GM19023 (cell line): ENCODE measurements at regions not wholly inside any gene's neighbourhood (a gene's known extent, or its start where the extent isn't known, plus 50 kb on each side); places are given as distances from the start of the nearest gene placed in this dataset.
"Not testable (repeated sequence)": the region's sequence is repeated elsewhere in the genome, so short reads cannot be mapped to it uniquely, and the experiment has no call there.

Experiments used
- ATAC-seq: cut with Tn5 transposase; IDR thresholded peaks from one replicate; pipeline ENCODE4 v1.9.1; 2021; ENCODE audit warnings: mild to moderate bottlenecking, moderate library complexity; ENCODE audit not compliant: unreplicated experiment

DNA sequence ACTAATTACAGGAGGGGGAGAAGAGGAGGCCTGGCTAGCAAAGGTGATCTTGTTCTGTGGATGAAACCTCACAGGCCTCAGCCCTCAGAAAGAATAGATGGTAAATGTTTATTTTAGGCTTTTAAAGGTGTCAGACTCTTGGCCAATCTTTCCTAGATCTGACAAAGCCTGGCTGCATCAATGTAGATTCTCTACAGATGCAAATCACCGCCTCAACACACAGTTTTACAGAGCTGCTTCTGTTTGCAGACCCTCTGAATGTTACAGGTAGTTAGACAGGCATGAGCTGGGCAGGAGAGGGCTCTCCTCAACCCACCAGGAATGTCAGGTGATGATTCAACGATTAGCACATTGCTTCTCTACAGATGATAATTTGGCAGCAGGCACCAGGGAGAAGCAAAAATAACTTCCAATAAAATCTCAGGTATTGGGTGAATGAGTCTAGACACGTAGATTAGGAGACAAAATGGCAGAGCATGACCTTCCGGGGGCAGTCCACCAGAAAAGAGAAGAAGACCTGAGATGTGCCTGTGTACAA, 105.4 kb upstream of the VANGL1 start:
- no peak for ATAC-seq

DNA sequence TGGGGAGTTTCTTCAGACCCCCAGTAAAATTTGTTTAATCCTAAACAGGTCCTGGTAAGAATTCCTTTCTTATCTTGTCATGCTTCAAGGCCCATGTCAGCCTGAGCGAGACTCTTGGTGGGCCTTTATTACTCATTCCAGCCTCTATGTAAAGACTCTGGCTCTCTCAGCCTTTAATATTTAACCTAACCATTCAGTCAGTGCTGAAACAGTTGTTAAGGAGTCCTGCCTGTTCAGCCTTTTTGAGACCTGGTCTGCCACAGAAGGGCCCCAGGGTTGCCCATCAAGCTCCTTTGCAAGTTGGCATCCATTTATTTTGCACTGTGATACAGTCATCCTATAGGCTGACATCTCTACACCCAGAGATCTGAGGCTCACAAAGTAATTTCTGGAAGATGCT, 107.7 kb upstream of the VANGL1 start:
- no peak for ATAC-seq

DNA sequence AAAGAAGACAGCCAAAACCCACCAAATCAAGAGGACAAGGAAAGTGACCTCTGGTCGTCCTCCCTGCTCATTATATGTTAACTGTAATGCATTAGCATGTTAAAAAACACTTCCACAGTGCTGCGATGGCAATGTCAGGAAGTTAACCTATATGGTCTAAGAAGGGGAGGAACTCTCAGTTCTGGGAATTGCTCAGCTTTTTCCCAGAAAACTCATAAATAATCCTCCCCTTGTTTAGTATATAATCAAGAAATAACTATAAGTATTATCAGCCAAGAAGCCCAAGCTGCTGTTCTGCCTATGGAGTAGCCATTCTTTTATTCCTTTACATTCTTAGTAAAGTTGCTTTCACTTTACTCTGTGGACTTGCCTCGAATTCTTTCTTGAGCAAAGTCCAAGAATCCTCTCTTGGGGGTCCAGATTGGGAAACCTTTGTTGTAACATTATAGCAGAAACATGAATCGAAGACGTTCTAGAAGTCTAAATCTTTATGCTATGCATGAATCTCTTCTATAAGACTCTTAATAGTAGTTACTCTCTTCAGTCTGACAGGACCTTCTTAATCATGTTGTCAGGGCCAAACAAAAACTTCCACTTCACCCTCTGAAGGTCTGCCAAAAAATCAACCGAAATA, 110.0 kb upstream of the VANGL1 start:
- no peak for ATAC-seq

DNA sequence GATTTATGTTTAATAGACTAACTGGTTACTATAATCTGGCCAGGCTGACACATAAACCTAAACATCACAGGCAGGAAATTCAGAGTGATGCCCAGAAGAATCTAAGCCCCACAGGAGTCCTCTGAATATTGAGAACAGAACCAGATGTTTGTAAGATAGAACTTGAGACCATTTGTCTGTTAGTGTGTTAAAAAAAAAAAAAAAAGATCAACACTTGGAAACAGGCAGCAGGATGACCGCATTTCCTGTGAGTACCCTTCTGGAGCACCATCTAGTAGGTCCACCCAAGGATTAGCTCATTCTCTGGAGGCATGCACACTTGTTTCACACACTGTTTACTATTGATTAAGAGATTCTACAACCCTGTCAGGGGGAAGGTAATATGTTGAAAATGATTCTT, 111.4 kb upstream of the VANGL1 start:
- ATAC-seq = no peak

DNA sequence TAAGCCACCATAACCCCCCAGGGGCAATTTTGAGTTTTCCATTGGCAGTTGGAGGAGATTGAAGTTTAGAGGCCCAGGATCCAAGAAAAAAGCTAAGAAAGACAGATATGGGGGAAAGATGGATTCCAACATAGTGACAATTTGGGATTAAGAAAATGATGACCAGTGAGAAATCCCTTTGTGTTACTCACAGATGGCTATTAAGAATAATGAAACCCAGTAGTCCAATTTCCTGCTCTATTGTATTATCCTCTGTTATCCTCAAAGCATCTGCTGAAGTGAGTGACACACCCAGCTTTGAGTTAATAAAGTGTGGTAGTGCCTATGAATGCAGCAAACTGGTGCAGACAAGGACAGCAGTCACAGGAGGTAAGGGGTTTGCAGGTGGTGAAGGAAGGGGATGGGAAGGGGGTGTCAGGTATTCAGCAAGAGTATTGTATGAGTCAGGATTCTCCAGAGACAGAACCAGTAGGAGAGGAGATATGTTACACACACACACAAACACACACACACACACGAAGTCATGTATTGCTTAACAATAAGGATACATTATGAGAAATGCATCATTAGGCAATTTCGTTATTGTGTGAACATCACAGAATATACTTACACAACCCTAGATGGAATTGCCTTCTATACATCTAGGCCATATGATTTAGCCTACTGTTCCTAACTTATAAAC, 112.4 kb upstream of the VANGL1 start:
- ATAC-seq = no peak

DNA sequence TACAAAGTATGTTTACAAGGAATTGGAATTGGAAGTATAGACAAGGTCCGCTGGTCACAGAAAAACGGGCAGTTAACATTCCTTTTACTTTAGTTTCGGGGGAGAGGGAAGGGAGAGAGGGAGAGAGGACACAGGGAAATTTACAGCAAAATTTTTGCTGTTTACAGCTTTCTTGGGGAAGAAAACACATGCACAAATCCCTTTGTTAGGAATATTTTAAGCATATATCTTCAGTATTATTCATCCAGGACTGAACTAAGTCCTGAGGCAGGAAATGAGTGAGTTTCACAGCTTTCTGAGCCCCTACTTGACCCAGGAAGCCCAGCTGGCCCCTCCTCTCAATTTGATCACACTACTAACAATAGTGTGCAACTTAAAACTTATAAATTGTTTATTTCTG, 113.4 kb upstream of the VANGL1 start:
- ATAC-seq = not testable (repeated sequence)

DNA sequence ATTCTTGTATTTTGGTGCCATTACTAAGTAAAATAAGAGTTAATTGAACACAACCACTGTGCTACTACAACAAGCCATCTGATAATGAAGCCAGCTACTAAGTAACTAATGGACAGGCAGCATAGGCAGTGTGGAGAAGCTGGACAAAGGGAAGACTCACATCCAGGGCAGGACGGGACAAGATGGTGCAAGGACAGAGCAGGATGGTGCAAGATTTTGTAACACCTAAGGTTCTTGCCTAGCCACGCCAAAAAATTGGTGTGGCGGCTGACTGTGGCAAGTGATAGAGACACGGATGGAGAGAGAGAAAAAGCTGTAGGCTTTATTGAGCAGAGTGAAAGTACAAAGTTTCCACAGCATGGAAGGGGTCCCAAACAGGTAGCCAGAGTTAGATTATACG, 114.0 kb upstream of the VANGL1 start:
- no peak for ATAC-seq

DNA sequence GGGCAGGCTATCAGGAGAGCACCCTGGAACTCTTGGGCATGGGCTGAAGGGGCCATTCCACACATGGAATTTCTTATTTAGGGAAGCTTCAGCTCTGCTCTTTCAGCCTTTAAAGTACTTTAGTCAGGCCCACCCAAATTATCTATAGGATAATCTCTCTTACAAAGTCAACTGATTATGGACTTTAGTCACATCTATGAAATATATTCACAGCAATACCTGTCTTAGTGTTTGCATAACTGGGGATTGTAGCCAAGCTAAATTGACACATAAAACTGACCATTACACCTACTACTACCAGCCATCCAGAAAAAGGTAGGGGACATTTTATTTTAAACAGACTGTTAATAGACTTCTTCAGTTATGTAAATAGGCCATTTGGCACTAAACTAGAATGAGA, 114.9 kb upstream of the VANGL1 start:
- ATAC-seq = no peak

DNA sequence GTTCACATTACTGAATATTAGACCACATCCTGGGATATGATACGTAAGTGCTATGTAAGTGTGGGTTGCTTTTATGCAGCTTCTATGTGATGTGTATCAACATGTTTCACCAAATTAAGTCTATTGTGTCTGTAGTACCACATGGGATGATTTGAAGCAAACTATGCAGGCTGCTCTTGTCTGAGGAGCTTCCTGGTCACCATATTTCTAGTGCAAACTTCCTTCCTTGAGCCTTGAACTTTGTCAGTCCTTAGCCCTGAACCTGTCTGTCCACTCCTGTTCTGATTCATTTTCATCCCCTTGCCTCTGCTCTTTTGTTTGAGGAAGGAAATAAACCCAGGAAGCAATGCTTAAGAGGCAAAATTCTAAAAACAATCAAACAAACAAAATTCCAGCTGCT, 117.5 kb upstream of the VANGL1 start:
- ATAC-seq = no peak

DNA sequence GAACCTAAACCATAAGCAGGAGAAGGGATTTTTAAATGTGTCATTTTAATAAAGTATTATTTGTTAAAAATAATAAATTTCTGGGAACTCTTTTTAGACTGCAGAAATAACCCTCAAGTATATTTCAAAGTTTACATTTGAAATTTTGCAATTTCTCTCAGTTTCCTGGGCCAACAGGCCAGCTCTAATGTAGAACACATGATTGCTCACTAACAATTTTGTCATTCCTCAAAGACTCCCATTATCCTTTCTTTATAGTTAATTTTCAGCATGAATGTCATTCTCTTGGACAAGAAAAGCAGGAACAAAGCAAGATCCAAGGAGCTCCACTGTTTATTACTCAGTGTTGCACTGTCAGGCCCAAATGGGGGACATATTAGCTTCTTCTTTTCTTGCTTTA, 119.4 kb upstream of the VANGL1 start:
- no peak for ATAC-seq

DNA sequence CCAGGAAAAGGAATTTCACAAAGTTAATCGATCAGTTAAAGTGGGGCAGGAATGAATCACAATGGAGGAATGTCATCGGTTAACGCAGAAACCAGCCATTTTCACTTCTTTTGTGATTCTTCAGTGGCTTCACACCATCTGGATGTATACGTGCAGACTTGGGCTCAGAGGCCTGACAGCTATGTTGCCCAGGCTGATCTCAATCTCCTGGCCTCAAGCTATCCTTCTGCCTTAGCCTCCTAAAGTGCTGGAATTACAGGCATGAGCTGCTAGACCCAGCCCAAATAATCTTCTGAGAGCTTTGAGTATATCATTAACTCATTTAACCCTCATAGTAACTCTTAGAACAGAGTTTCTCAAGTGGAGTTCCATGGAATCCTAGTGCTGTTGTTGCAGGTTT, 126.5 kb upstream of the VANGL1 start:
- ATAC-seq = no peak

DNA sequence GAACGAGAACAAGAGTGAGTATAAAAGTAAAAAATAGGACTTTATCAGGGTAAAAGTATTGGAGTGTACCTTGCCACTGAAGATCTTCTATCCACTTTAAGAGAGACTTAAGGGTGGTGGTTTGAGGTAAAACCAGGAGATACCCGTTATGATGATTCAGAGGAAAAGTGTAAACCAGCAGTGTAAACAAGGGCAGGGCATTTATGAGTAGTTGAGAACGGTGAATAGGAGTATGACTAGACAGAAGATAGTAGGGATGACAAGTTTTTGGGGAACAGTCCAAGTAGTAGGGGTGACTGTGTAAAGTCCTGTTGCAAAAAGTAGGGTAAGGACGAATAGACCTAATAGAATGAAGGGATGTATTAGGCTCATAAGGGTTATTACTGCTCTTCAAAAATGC, 131.5 kb upstream of the VANGL1 start:
- ATAC-seq = not testable (repeated sequence)

DNA sequence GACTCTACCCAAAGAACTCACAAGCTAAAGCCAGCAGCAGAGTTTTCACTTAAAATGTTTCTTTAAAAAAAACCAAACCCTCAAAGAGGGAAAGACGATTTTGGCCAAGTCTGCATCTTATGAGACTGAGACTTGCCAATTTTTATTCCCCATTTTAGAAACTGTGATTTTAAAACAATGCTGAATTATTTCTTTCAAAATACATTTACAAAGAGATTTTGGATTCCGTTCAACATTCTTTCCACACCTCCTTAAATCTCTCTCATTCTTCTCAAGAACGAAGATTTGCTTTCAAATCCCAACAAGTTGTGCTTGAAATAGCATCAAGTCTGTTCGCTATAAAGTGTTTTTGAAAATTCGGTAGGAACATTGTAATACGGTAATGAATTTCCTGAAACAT, 133.9 kb upstream of the VANGL1 start:
- ATAC-seq = no peak

DNA sequence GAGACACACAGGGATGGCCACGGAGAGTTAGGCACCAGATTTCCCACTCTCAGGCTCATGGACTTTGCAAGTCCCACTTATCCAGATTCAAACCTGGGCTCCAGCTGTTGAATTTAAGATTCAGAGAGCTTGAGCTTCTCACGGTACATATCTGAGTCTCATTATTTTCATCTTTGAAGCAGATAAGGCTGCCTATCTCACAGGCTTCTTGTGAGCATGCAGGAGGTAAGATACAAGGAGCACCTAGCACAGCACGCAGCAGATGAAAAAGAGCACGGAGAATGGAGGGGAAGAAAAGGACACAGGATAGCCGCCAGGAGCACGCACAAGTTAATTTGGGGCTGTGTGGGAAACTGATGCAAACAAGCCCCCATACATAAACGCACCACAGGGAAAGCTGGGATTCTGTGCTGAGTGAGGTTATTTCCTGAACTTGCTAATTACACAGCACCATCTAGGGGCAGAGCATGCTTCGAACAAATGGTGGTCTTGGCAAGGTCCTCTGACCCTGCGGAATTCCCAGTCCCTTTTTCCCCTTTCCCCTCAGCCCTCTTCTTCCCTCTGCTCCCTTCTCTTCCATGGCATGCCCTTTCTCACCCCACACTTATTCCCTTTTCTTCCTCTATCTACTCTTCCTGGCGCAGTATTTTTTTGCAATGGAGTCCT, 134.7 kb upstream of the VANGL1 start:
- ATAC-seq = no peak

DNA sequence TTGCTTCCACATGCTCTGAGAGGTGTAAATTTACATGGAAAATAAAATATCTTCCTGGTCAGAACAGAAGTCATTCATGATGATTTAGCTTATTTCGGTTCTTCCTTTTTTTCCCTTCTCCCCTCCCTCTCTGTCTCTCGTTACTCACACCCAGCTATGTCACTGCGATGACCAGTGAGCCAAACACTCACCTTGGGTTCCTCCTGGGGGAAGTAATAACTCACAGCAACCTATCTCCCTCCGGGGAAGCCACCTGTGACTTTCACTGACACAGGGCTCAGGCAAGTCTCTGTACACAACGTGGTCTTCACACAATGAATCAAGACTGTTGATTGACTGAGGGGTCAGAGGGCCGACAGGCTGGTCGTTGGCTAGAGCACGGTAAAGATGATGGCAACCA, 135.3 kb upstream of the VANGL1 start:
- no peak for ATAC-seq

DNA sequence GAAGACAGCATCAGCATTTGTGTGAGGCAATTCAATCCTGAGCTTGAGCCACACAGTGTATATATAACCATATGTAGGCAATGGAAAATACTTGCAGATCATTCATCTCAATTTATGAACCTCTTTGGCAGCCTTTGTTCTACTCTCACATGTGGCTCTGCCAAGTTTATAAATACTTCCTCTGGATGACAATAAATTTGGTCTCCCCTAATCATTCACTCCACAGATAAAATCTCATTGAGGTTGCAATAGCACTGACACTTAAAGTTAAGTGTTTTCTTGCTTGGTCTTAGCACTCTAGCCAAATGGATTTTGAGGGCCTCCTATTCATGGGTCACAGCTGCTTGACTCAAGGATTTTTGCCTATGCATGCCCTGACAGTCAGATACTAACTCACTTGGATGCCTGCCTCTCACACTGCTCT, 136.6 kb upstream of the VANGL1 start:
- ATAC-seq = no peak

DNA sequence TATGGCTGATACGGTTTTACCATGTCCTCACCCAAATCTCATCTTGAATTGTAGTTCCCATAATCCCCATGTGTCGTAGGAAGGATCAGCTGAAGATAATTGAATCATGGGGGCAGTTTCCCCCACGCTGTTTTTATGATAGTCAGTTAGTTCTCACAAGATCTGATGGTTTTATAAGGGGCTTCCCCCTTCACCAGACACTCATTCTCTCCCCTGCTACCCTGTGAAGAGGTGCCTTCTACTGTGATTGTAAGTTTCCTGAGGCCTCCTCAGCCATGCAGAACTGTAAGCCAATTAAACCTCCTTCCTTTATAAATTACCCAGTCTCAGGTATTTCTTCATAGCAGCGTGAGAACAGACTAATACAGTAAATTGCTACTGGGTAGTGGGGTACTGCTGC, 139.6 kb upstream of the VANGL1 start:
- ATAC-seq = not testable (repeated sequence)

DNA sequence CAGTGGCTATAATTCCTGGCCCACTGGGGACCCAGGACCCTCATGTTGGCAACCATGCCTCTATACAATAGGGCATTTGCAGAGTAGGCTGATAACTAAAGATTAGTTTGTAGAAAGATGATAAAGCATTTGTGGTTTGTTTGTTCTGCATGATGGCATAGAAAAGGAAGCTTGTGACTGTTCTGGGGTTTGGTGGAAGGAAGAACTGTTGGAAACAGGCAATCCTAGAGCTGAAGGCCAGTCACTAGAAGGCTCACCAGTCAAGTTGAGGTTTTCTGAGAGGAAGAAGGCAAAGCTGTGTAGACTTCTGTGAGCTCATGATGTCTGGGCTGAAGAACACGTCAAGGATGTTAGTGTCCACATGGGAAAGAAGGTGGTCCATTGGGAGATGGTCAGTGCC, 140.3 kb upstream of the VANGL1 start:
- ATAC-seq = no peak

DNA sequence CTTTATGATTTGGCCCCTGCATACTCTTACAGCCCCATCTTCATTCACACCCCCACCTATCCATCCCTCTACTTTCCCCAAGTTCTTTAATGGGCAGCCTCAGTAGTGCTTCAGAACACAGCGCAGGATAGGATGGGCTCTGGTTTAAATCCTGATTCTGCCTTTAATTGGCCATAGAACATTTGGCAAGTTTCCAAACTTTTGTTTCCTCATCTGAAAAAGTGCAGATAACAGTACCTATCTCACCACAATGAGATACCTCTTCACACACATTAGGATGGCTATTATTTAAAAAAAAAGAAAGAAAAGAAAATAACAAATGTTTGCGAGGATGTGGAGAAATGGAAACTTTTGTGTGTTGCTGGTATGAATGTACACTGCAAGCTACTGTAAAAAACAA, 142.5 kb upstream of the VANGL1 start:
- ATAC-seq = no peak

DNA sequence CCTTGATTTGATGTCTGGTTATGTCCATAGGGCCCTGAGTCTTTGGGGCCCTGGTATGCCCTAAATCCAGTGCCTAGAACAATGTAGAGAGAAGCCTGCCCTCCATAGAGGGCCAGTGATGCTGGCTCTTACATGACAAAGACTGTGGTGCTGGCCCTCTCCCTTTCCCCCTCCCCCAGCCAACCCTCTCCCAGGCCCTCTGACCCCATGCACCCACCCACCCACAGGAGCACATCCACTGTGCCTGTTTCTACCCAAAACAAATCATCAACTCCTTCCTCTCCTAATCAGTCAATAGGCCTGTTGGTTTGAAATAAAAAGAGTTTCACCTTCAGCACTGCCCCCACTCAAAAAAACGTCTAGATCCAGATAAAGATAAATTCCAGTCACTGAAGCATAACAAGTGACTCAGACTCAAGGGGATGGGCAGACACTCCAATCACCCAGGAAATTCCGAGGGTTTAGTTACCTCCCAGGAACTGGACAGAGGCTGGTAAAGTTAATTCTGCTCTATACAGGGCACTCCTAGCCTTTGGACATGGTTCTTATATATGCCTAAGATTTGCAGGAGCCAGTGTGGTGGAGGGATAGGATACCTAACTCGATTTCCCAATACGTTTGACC, 144.8 kb upstream of the VANGL1 start:
- ATAC-seq = no peak

DNA sequence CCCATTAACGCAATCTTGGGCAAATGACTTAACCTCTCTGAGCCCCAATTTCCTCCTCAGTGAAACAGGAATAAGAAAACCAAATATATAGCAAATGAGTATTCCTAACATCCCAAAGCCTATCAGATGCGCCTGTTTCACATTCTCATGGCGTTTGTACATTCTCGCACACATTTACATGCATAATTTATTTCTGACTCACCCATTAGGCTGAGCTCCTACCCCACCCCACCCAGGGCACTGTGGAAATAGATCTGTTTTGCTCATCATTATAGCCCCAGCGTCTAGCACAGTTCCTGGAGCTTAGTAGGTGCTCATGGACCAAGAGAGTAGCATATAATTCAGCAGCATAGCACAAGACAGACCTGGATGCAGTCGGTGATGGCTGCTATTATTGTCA, 146.1 kb upstream of the VANGL1 start:
- ATAC-seq = no peak

DNA sequence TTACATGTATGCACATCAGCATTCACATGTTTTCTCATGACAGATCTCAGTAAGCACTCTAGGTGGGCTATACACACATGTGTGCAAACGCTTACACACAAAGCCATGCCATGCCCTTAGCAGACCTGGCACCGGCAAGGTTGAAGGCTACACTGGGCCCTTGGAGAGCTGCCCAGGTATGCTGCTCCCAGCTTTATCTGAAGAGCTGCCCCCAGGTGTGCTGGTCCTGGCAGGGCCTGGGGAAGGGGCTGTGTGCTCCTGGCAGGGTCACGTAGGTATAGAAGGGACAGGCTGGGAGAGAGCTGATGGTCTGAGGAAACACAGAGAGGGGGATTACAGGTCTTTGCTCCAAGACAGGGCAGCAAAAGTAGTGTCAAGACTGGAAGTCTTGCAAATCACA, 146.7 kb upstream of the VANGL1 start:
- no peak for ATAC-seq
